Astrocyte (in vitro differentiated cells and primary cell): ENCODE measurements at regions not wholly inside any gene's neighbourhood (a gene's known extent, or its start where the extent isn't known, plus 50 kb on each side); places are given as distances from the start of the nearest gene placed in this dataset.

ENCODE experiments used
- CTCF ChIP-seq: IDR thresholded peaks from 2 replicates; pipeline ENCODE4 v1.5.1; 2011; ENCODE audit warnings: low read depth, mild to moderate bottlenecking, inconsistent platforms, low read length, moderate library complexity; ENCODE audit not compliant: insufficient read depth
- EZH2 ChIP-seq: IDR thresholded peaks from 2 replicates; pipeline ENCODE4 v1.6.1; 2012; ENCODE audit warnings: mild to moderate bottlenecking, low read length, inconsistent platforms; ENCODE audit not compliant: insufficient read depth

GRCh38 chr1:204818998-204819397 is 51.7 kb upstream of the NFASC start:
- TF ChIP-seq CTCF (no peak), EZH2 (no peak)
